ENCODE measurements at regions not wholly inside any gene's neighbourhood (a gene's known extent, or its start where the extent isn't known, plus 50 kb on each side); places are given as distances from the start of the nearest gene placed in this dataset.

DNA sequence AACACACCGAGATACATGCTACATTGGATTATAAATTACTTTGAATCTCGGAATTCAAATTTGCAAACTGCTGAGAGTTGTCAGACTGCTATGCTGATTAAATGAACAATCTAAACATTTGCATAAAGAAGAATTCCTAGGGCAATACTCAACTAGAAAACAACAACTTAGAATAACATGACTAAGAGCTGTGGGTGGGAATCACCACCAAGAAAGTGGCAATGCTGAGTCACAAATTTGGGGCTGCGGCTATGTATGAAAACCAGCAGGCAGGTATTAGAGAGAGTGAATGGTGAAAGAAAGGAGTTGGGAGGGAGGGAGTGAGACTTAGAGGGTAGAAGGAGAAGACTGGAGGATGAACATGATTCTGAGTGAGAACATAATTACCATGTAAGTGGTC is 559.5 kb downstream of the PIK3C3 start:
- no peaks in the 10 kb centered on the region for H3K9me1 ChIP-seq (replicated peaks; ENCODE audit: control insufficient read depth, extremely low read depth, insufficient read depth, low read length)
- H3K9ac ChIP-seq (replicated peaks; ENCODE audit: extremely low read depth, insufficient read depth, low read length), result no peak overlapping the region
- CTCF ChIA-PET, result no interaction called here
- no peak for DNase-seq (ENCODE audit: low read depth, low spot score)
- no peak overlapping the region for H3K27ac ChIP-seq (ENCODE audit: insufficient read depth, low read depth, low read length)
- no peaks in the 10 kb centered on the region for H4K20me1 ChIP-seq (replicated peaks; ENCODE audit: control insufficient read depth, extremely low read depth, insufficient read depth, low read length)
- intact Hi-C loops (cut with micrococcal nuclease), result no loop called here
- no peak overlapping the region for H3K4me3 ChIP-seq (replicated peaks in 1 of 3; ENCODE audit: insufficient read depth in 1 of 3, low read depth in 1 of 3, low read length in 3 of 3)
- no peak overlapping the region for H3K4me2 ChIP-seq (ENCODE audit: insufficient read depth, low read length)
- no peaks in the 10 kb centered on the region for H3K36me3 ChIP-seq (ENCODE audit: control insufficient read depth in 2 of 2, extremely low read depth in 1 of 2, insufficient read depth in 2 of 2, low read length in 2 of 2)
- no peaks in the 10 kb centered on the region for H3K4me1 ChIP-seq (ENCODE audit: control insufficient read depth, extremely low read depth, insufficient read depth, low read length)
- no peaks in the 10 kb centered on the region for H3K79me2 ChIP-seq (ENCODE audit: control insufficient read depth, insufficient read depth, low read length)
- dilution Hi-C loops (cut with MboI; ENCODE audit: extremely low pct_ligation_motif_present, low sequenced_read_pairs), result no loop called here
- POLR2A ChIA-PET, result no interaction called here
- TF ChIP-seq MYC (IDR thresholded peaks at IDR 0.05; ENCODE audit: low read depth, low read length), result no peak
- no peak for TF ChIP-seq POLR2AphosphoS5 (IDR thresholded peaks at IDR 0.05; ENCODE audit: insufficient read depth, low read depth, low read length)
- TF ChIP-seq EZH2 (IDR thresholded peaks at IDR 0.05; ENCODE audit: borderline replicate concordance, low read depth, low read length, severe bottlenecking), result no peak
- TF ChIP-seq GATA2 (IDR thresholded peaks at IDR 0.05; ENCODE audit: insufficient read depth, insufficient read length, low read depth, low read length), result no peak
- no peak for TF ChIP-seq POLR2A (IDR thresholded peaks at IDR 0.05; ENCODE audit: low read depth, low read length)
- TF ChIP-seq, protein P1, sequence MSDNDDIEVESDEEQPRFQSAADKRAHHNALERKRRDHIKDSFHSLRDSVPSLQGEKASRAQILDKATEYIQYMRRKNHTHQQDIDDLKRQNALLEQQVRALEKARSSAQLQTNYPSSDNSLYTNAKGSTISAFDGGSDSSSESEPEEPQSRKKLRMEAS (IDR thresholded peaks at IDR 0.05; ENCODE audit: insufficient read depth, insufficient read length), result no peak
- no peak for TF ChIP-seq FOS (IDR thresholded peaks at IDR 0.05; ENCODE audit: borderline replicate concordance, insufficient read depth, low read length)
- TF ChIP-seq, protein P2, sequence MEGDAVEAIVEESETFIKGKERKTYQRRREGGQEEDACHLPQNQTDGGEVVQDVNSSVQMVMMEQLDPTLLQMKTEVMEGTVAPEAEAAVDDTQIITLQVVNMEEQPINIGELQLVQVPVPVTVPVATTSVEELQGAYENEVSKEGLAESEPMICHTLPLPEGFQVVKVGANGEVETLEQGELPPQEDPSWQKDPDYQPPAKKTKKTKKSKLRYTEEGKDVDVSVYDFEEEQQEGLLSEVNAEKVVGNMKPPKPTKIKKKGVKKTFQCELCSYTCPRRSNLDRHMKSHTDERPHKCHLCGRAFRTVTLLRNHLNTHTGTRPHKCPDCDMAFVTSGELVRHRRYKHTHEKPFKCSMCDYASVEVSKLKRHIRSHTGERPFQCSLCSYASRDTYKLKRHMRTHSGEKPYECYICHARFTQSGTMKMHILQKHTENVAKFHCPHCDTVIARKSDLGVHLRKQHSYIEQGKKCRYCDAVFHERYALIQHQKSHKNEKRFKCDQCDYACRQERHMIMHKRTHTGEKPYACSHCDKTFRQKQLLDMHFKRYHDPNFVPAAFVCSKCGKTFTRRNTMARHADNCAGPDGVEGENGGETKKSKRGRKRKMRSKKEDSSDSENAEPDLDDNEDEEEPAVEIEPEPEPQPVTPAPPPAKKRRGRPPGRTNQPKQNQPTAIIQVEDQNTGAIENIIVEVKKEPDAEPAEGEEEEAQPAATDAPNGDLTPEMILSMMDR (IDR thresholded peaks at IDR 0.05; ENCODE audit: extremely low read depth in 1 of 2, insufficient read depth in 1 of 2, low read depth in 1 of 2, low read length in 2 of 2), result no peak
- no peak for TF ChIP-seq JUN (IDR thresholded peaks at IDR 0.05; ENCODE audit: borderline replicate concordance, insufficient read depth, insufficient read length, low read depth)
- no peak overlapping the region for H2AFZ ChIP-seq (ENCODE audit: low read depth, low read length)
- FAIRE-seq, result no peak
- BruUV-seq (replicated peaks), result no TSS peak
- H3K27me3 ChIP-seq (ENCODE audit: control insufficient read depth in 2 of 2, insufficient read depth in 2 of 2, low read length in 2 of 2), result no peaks in the 10 kb centered on the region
- no peaks in the 10 kb centered on the region for H3K9me3 ChIP-seq (replicated peaks; ENCODE audit: control insufficient read depth, insufficient read depth, low read length)

Data from endothelial cell of umbilical vein (primary cell).